ENCODE measurements at regions not wholly inside any gene's neighbourhood (a gene's known extent, or its start where the extent isn't known, plus 50 kb on each side); places are given as distances from the start of the nearest gene placed in this dataset.

GRCh38 chr12:5171701-5172100 is 128.0 kb downstream of the KCNA5 start:
- ChIA-PET POLR2A (no interaction called here), CTCF (interaction anchor here (1.4 kb wide), 1 partner anchor 17 kb away, joined by 5 read pairs; no protein-coding TSS in a partner anchor)
- H3K9ac ChIP-seq (replicated peaks; ENCODE audit: extremely low read depth, insufficient read depth, low read length), result no peak overlapping the region
- intact Hi-C loops (cut with micrococcal nuclease), result no loop called here
- TF ChIP-seq MAX (IDR thresholded peaks at IDR 0.05; ENCODE audit: insufficient read depth, insufficient read length), result no peak
- TF ChIP-seq MYC (IDR thresholded peaks at IDR 0.05; ENCODE audit: low read depth, low read length), result no peak
- TF ChIP-seq FOS (IDR thresholded peaks at IDR 0.05; ENCODE audit: borderline replicate concordance, insufficient read depth, low read length), result no peak
- TF ChIP-seq CTCF (IDR thresholded peaks at IDR 0.05; ENCODE audit: extremely low read depth in 1 of 2, insufficient read depth in 1 of 2, low read depth in 1 of 2, low read length in 2 of 2), result peak; percentile 51 to 53
- no TSS peak for BruUV-seq (replicated peaks)
- no peaks in the 10 kb centered on the region for H3K9me1 ChIP-seq (replicated peaks; ENCODE audit: control insufficient read depth, extremely low read depth, insufficient read depth, low read length)
- dilution Hi-C loops (cut with MboI; ENCODE audit: extremely low pct_ligation_motif_present, low sequenced_read_pairs), result no loop called here
- FAIRE-seq (peak; percentile 78), DNase-seq (ENCODE audit: low read depth, low spot score) (peak; percentile 20)
- H3K27me3 ChIP-seq (ENCODE audit: control insufficient read depth in 2 of 2, insufficient read depth in 2 of 2, low read length in 2 of 2), result no peaks in the 10 kb centered on the region
- no peak overlapping the region for H3K4me3 ChIP-seq (replicated peaks in 1 of 3; ENCODE audit: insufficient read depth in 1 of 3, low read depth in 1 of 3, low read length in 3 of 3)
- no peak overlapping the region for H3K4me2 ChIP-seq (ENCODE audit: insufficient read depth, low read length)
- H3K9me3 ChIP-seq (replicated peaks; ENCODE audit: control insufficient read depth, insufficient read depth, low read length), result no peaks in the 10 kb centered on the region
- H4K20me1 ChIP-seq (replicated peaks; ENCODE audit: control insufficient read depth, extremely low read depth, insufficient read depth, low read length), result no peaks in the 10 kb centered on the region
- H3K79me2 ChIP-seq (ENCODE audit: control insufficient read depth, insufficient read depth, low read length), result no peaks in the 10 kb centered on the region
- H3K36me3 ChIP-seq (ENCODE audit: control insufficient read depth in 2 of 2, extremely low read depth in 1 of 2, insufficient read depth in 2 of 2, low read length in 2 of 2), result no peaks in the 10 kb centered on the region
- no peaks in the 10 kb centered on the region for H3K4me1 ChIP-seq (ENCODE audit: control insufficient read depth, extremely low read depth, insufficient read depth, low read length)
- no peak overlapping the region for H3K27ac ChIP-seq (ENCODE audit: insufficient read depth, low read depth, low read length)
- H2AFZ ChIP-seq (ENCODE audit: low read depth, low read length), result no peak overlapping the region

GRCh38 chr12:5172886-5173285 is 129.2 kb downstream of the KCNA5 start:
- intact Hi-C loops (cut with micrococcal nuclease), result no loop called here
- no peaks in the 10 kb centered on the region for H3K9me3 ChIP-seq (replicated peaks; ENCODE audit: control insufficient read depth, insufficient read depth, low read length)

More at GRCh38 chr12:5172886-5173285, 129.2 kb downstream of the KCNA5 start:
- Histone ChIP-seq H3K4me3 (replicated peaks in 1 of 3; ENCODE audit: insufficient read depth in 1 of 3, low read depth in 1 of 3, low read length in 3 of 3) (no peak overlapping the region), H3K36me3 (ENCODE audit: control insufficient read depth in 2 of 2, extremely low read depth in 1 of 2, insufficient read depth in 2 of 2, low read length in 2 of 2) (no peaks in the 10 kb centered on the region), H3K9me1 (replicated peaks; ENCODE audit: control insufficient read depth, extremely low read depth, insufficient read depth, low read length) (no peaks in the 10 kb centered on the region), H3K4me2 (ENCODE audit: insufficient read depth, low read length) (no peak overlapping the region), H3K9ac (replicated peaks; ENCODE audit: extremely low read depth, insufficient read depth, low read length) (no peak overlapping the region), H3K27ac (ENCODE audit: insufficient read depth, low read depth, low read length) (no peak overlapping the region), H2AFZ (ENCODE audit: low read depth, low read length) (no peak overlapping the region), H3K27me3 (ENCODE audit: control insufficient read depth in 2 of 2, insufficient read depth in 2 of 2, low read length in 2 of 2) (no peaks in the 10 kb centered on the region), H3K79me2 (ENCODE audit: control insufficient read depth, insufficient read depth, low read length) (no peaks in the 10 kb centered on the region), H4K20me1 (replicated peaks; ENCODE audit: control insufficient read depth, extremely low read depth, insufficient read depth, low read length) (no peaks in the 10 kb centered on the region), H3K4me1 (ENCODE audit: control insufficient read depth, extremely low read depth, insufficient read depth, low read length) (no peaks in the 10 kb centered on the region)
- no peak for FAIRE-seq
- no TSS peak for BruUV-seq (replicated peaks)
- ChIA-PET POLR2A (no interaction called here), CTCF (interaction anchor here (1.1 to 1.6 kb wide), 2 partner anchors 269 to 338 kb away, joined by 3 read pairs; no protein-coding TSS in a partner anchor)
- no peak for DNase-seq (ENCODE audit: low read depth, low spot score)
- dilution Hi-C loops (cut with MboI; ENCODE audit: extremely low pct_ligation_motif_present, low sequenced_read_pairs), result no loop called here
- TF ChIP-seq POLR2A (IDR thresholded peaks at IDR 0.05; ENCODE audit: low read depth, low read length) (no peak), JUN (IDR thresholded peaks at IDR 0.05; ENCODE audit: borderline replicate concordance, insufficient read depth, insufficient read length, low read depth) (no peak), MYC (IDR thresholded peaks at IDR 0.05; ENCODE audit: low read depth, low read length) (no peak), EZH2 (IDR thresholded peaks at IDR 0.05; ENCODE audit: borderline replicate concordance, low read depth, low read length, severe bottlenecking) (no peak), MAX (IDR thresholded peaks at IDR 0.05; ENCODE audit: insufficient read depth, insufficient read length) (no peak), GATA2 (IDR thresholded peaks at IDR 0.05; ENCODE audit: insufficient read depth, insufficient read length, low read depth, low read length) (no peak), POLR2AphosphoS5 (IDR thresholded peaks at IDR 0.05; ENCODE audit: insufficient read depth, low read depth, low read length) (no peak), CTCF (IDR thresholded peaks at IDR 0.05; ENCODE audit: extremely low read depth in 1 of 2, insufficient read depth in 1 of 2, low read depth in 1 of 2, low read length in 2 of 2) (no peak), FOS (IDR thresholded peaks at IDR 0.05; ENCODE audit: borderline replicate concordance, insufficient read depth, low read length) (no peak)

Data from endothelial cell of umbilical vein (primary cell).